HG03097 (cell line): ENCODE measurements at regions not wholly inside any gene's neighbourhood (a gene's known extent, or its start where the extent isn't known, plus 50 kb on each side); places are given as distances from the start of the nearest gene placed in this dataset.
A peak's percentile ranks its signal among the peaks of the same experiment; 100 is the strongest.
"Not testable (repeated sequence)": the region's sequence is repeated elsewhere in the genome, so short reads cannot be mapped to it uniquely, and the experiment has no call there.

Source experiments
- ATAC-seq: cut with Tn5 transposase; IDR thresholded peaks from one replicate; pipeline ENCODE4 v1.9.1; 2021; ENCODE audit not compliant: unreplicated experiment, low FRiP score

GRCh38 chr2:39487398-39488250, 50.5 kb upstream of the MAP4K3 start:
- ATAC-seq = no peak

- ATAC-seq = no peak
Observed at GRCh38 chr2:39488450-39488849, 51.4 kb upstream of the MAP4K3 start.

GRCh38 chr2:39490586-39490985, 53.5 kb upstream of the MAP4K3 start:
- no peak for ATAC-seq

GRCh38 chr2:39491653-39492052, 54.6 kb upstream of the MAP4K3 start:
- no peak for ATAC-seq

GRCh38 chr2:39492095-39492590, 55.1 kb upstream of the MAP4K3 start:
- ATAC-seq = peak; percentile 98

GRCh38 chr2:39492716-39493115, 55.6 kb upstream of the MAP4K3 start:
- ATAC-seq = no peak

GRCh38 chr2:39494784-39495251, 57.7 kb upstream of the MAP4K3 start:
- peak; percentile 48 for ATAC-seq

GRCh38 chr2:39497082-39497801, 60.2 kb upstream of the MAP4K3 start:
- no peak for ATAC-seq

GRCh38 chr2:39498176-39498575, 61.1 kb upstream of the MAP4K3 start:
- not testable (repeated sequence) for ATAC-seq

- ATAC-seq = no peak
Observed at GRCh38 chr2:39498786-39499185, 61.7 kb upstream of the MAP4K3 start.

GRCh38 chr2:39499336-39499735, 62.3 kb upstream of the MAP4K3 start:
- no peak for ATAC-seq

GRCh38 chr2:39501412-39501811, 64.3 kb upstream of the MAP4K3 start:
- ATAC-seq = no peak

GRCh38 chr2:39503277-39503676, 66.2 kb upstream of the MAP4K3 start:
- ATAC-seq = no peak

GRCh38 chr2:39504790-39505335, 67.8 kb upstream of the MAP4K3 start:
- ATAC-seq = no peak

- peak; percentile 50 for ATAC-seq
Observed at GRCh38 chr2:39506215-39506614, 69.1 kb upstream of the MAP4K3 start.

- no peak for ATAC-seq
Observed at GRCh38 chr2:39508198-39508597, 71.1 kb upstream of the MAP4K3 start.

GRCh38 chr2:39510140-39510539, 73.1 kb upstream of the MAP4K3 start:
- ATAC-seq = no peak

GRCh38 chr2:39511219-39511604, 74.1 kb upstream of the MAP4K3 start:
- no peak for ATAC-seq

GRCh38 chr2:39511605-39512433, 74.7 kb upstream of the MAP4K3 start:
- ATAC-seq = no peak

GRCh38 chr2:39512434-39512935, 75.4 kb upstream of the MAP4K3 start:
- ATAC-seq = no peak
